GM19438 (cell line): ENCODE measurements at regions not wholly inside any gene's neighbourhood (a gene's known extent, or its start where the extent isn't known, plus 50 kb on each side); places are given as distances from the start of the nearest gene placed in this dataset.

ENCODE experiments used
- ATAC-seq: cut with Tn5 transposase; IDR thresholded peaks from one replicate; pipeline ENCODE4 v1.9.1; 2021; ENCODE audit warnings: low read depth; ENCODE audit not compliant: unreplicated experiment

- no peak for ATAC-seq
These were observed 271.5 kb downstream of the TLE3 start for GRCh38 chr15:69825941-69826818.

- ATAC-seq, result no peak
These were observed 270.9 kb downstream of the TLE3 start for GRCh38 chr15:69826819-69827175.

DNA sequence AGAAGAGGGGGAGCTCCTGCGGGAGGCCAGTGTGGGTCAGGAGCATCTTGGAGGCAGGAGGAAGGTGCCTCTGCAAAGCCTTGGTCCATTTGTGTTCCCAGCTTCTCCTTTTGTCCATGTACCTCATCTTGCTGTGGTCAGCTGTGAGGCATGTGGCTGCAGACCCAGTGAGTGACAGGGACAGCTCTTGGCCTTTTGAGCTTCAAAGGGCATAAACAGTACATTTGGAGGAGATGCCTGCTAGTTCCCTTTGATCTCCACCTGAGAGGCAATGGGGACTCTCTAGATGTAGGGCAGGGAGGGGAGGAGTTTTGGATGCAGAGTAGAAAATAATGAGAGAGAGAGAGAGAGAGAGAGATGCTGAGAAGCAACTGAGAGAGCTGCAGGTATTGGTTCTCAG, 270.0 kb downstream of the TLE3 start:
- no peak for ATAC-seq

GRCh38 chr15:69828181-69828828, 269.4 kb downstream of the TLE3 start:
- no peak for ATAC-seq

DNA sequence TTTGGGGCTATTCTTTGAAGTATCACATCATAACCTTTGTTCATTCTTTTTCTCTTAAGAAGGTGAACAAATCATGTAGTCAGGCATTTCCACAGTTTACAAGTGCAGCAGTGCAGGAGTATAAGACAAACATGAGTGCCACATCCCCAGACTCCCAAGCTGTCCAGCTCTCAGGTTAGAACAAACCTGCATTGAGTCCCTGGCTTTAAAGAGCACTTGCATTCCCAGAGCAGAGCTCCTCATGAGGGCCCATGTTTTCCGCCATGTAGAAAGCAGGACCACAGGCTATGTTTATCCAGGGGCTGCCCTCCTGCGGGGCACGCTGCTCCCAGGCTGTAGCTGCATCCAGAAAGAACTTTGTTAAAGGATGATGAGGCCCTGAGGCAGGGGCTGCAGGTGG, 267.7 kb downstream of the TLE3 start:
- ATAC-seq, result no peak

DNA sequence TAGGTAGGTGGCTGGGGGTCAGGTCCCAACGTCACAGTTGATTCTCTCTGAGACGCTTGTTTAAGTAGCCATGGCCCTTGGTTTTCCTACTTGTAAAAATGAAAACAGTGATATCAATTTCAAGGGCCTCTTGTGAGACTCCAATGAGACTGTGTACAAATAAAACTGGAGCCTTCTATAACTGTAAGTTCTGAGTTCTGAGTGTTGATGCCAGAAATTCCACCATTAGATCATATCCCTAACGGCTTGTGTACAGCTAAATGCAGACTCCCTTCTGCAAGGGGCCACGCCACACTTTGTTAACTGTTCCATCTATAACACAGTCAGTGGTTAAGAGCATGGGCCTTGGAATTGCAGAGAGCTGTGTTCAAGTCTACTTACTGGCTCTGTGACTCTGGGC, 267.3 kb downstream of the TLE3 start:
- ATAC-seq, result no peak

- no peak for ATAC-seq
These were observed 266.8 kb downstream of the TLE3 start for GRCh38 chr15:69830876-69831275.

DNA sequence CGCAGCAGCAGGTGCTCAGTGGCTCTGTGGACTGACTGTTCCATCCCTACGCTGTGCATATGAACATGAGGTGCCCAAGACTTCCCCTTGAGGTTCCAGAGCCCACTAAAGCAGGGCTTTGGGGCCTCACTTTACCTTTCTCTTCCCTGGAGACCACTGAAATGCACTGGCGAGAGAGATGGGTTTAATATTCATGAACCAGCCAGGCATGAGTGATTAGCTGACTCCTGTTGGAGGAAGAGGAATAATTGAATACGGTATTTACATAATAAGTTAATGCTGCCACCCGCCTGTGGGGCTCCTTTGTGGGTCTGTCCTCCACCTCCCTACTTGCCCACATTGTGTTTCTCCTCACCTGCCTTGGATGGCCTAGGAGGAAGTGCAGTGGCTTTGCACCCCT, 263.4 kb downstream of the TLE3 start:
- ATAC-seq, result no peak

- no peak for ATAC-seq
These were observed 263.0 kb downstream of the TLE3 start for GRCh38 chr15:69834761-69835160.

GRCh38 chr15:69836048-69836447, 261.7 kb downstream of the TLE3 start:
- ATAC-seq, result no peak

DNA sequence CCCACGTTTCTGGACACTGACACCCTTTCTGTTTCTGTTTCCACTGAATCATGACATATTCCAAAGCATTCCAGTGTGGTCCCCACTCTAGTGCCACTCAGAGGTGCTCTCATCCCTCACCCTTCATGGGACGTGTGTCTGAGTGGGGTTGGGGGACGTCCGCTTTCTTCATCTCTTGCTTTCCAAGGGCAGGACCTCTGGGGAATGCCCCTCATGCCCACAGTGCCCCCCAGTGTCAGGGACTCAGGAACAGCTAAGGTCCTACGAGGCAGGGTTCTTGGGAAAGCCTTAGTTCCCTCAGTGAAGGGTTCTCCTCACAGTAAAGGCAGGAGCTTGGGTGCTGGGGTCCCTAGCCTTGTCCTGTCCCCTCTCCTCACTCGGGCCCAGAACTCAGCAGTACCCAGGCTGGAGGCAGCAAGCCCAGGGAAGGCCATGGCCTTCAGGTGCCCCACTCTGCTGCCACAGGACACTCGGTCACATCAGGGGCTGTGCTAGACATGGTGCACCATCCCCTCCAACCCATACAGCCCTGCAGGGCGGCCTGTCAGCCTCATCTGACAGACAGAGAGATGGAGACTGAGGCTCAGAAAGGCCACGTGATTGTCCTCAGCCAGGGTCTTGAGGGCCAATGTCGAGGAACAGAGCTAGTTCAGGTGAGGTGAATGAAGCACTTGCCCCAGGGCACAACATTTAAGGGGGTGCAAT, 261.0 kb downstream of the TLE3 start:
- ATAC-seq, result no peak

- no peak for ATAC-seq
These were observed 259.4 kb downstream of the TLE3 start for GRCh38 chr15:69838338-69838737.

DNA sequence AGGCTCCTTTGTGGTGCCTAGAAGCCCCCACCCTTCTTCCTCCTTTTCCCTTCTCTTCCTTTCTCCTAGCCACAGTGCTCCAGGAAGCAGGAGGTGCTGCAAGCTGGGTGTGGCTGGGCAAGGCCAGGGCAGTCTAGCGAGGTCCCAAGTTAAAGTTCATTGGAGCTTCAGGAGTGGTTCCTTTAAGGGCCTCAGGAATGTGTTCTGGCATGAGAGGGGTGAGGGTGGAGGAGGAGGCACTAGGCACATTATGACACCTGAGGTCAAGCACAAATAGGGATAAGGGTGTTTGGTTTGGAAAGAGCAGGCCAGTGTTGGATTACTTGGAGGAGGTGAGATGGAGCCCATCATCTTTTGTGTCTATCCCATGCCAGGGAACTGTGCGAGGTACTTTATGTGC, 258.7 kb downstream of the TLE3 start:
- ATAC-seq, result no peak

DNA sequence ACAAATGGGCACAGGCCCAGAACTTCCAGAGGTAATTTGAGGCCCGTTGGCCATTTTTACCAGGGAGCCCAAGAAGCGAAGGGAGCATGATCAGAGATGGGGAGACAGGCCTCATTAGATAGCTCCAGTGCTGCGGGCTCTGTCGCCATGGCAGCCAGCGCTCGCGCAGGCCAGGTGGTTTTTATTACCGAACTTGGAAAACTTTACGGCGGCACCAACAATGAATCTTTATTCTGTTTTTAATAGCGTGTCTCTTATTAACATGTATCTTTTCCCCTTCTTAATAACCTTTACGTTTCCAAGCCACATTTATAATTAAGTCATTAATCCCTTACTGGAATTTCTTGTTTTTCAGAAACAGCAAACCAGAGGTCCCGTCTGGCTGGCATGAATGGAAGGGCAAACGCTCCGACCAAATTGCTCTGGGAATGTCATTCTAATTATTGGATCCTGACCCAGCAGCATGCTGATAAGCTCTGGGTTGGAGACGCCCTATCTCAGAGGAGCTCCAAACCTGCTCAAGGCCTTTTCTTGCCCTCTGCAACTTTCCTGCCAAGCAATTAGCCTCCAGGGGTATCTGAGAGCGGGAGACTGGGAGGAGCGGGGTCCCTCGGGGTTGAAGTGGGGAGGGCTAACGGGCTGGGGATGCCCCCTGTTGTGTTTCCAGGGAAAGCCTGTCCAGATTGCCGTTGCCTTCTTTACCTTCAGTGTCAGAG, 256.4 kb downstream of the TLE3 start:
- ATAC-seq, result no peak

DNA sequence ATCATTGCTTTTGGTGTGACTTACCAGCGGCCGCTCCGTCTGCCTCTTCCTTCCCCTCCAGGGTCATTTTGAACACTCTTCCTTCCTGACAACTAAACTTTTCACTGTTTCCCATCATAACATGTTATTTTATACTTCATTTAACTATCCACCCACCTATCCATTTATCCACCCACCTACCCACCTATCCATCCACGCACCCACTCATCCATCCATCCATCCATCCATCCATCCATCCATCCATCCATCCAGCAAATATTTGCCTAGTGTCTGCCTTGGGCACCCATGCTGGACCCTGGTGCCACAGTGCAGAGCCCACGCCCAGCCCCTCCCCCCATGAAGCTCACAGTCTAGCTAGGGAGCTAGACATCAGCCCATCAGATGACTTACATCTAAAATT, 254.9 kb downstream of the TLE3 start:
- no peak for ATAC-seq

DNA sequence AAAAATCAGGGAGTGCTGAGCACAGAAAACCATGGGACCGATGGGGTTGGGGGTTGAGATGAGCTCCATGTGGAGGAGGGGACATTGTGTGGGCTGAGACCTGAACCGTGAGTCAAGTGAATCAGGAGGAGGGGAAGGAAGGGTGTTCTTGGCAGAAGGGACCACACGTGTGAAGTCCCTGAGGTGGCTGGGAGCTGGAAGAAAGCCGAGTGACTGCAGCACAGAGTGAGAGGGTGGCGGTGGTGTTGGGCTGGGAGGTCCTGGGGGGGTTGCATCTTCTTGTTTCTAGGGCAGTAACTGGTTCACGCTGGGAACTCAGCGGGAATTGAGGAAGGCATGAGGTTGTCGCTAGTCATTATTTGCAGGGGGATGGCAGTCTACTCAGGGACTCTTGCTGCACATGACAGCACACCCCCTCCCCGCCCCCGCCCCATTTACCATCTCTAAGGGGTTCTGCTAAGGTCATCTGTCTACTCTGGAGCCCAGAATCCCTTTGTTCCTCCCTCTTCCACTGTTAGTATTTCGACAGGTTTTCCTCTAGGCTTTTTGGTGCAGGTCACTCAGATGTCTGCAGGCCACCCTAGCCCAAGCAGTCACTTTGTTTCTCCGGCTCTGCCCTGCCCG, 254.3 kb downstream of the TLE3 start:
- no peak for ATAC-seq

DNA sequence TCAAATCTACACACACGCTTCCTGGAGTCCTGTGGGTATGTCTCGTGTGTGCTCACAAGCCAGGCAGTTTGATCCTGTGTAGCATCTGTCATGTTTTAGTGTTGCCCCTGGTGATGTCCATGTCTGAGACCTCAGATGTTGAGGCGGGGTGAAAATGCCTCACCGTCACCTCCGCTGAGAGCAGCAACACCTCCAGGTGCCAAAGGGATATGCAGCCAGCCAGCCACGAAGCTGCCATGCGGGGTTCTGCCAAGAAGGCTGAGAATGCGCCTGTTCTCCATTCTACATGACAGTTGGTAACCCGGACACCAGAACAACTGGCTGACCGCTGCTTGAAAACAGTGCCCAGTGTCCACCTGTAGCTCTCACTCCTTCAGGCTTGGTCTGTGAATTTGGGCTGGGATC, 253.8 kb downstream of the TLE3 start:
- no peak for ATAC-seq

GRCh38 chr15:69845159-69845558, 252.6 kb downstream of the TLE3 start:
- no peak for ATAC-seq

DNA sequence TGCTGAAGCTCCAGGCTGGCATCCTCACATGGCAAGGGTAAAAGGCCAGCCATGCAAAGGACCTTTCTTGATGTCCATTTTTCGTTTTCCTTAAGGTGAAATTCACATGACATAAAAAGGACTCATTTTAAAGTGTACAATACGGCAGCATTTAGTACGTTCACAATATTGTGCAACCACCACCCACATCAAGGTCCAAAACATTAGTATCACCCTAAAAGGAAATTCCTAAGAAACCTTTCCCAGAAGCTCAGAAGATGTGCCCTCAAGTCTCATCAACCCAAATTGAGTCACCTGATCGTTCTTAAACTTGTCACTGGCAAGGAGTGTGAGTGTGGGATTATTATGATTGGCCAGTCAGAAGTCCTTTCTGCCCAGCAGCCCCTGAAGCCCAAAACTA, 250.1 kb downstream of the TLE3 start:
- ATAC-seq, result no peak

- no peak for ATAC-seq
These were observed 249.6 kb downstream of the TLE3 start for GRCh38 chr15:69848096-69848495.
